Stimulated activated CD4-positive, alpha-beta T cell treated with anti-CD3 and anti-CD28 coated beads, Interleukin-2, amount 100 ng/mL, for 48 hours (primary cell): ENCODE measurements at regions not wholly inside any gene's neighbourhood (a gene's known extent, or its start where the extent isn't known, plus 50 kb on each side); places are given as distances from the start of the nearest gene placed in this dataset.

Experiments used
- DNase-seq, 2 donors: peaks; one replicate each; pipeline ENCODE4 v3.0.0-alpha.2; 2020

DNA sequence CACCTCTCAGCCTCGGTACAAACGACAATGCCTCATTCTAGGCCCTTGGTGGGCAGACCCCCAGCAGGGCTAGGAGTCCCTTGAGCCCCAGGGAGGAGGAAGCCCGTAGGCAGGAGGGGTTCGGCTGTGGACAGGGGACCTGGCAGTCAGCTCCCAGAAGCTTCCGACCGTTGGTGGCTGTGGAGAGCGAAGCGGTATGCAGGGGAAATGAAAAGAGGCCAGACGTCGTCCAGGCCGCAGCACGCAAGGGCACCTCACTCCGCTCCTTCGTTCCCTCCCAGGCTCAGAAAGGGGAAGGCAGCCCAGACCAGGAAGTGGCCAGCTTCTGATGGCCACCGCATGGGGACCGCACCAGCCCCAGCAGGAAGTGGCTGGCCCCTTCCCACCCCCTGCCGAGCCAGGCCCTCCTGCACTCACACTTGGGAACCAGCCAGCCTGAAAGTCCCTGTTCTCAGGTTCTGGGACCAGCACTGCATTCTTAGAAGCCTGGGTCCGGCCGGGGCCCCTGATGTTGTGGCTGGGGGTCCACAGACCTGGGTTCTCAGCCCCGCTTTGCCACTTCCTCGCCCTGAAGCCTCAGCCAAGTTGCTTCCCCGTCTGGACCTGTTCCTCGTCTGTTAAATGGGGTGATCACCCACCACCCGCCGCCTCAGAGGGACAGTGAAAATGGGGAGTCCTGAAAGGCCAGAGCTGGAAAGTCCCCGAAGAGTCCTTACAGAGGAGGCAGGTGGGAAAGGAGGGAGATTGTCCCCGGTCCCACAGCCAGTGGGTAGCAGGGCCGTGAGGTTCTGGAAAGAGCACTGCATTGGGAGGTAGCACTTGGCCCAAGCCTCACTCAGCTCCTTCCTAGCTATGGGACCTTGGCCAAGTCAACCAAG, 104.0 kb upstream of the RUNX3 start:
- DNase-seq: no peak

DNA sequence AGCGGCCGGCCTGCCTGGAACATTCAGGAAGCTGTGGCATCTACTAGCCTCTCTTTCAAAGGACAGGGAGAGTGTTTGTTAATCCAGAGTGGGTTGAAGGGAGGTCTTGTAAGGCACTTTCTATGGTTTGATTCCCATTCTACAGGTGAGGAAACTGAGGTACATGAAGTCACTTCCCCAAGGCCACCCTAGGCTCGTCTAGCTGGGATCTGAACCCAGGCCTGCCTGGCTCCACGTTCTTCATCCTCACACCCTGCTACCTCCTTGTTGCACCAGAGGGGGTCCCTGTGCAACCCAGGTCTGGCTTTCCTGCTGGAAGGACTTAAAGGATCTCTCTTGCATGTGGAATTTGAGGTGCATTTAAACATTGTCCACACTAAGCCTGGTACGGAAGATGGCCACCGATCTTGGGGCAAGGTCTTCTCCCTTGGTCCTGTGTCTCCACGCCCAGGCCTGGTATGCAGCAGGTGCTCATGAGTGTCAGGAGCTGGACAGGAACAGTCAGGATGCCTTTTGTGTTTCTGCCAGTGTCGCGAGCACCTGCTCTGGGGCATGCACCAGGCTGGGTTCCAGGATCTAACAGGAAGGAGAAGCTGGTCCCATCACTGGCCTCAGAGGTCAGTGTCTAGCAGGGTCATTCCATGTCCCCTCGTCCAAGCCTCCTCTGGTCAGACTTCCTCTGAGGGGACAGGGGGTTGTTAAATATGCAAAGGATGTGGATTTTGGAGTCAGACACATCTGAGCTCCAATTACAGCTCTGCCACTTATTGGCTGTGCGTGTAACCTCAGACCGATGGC, 103.2 kb upstream of the RUNX3 start:
- DNase-seq: no peak

DNA sequence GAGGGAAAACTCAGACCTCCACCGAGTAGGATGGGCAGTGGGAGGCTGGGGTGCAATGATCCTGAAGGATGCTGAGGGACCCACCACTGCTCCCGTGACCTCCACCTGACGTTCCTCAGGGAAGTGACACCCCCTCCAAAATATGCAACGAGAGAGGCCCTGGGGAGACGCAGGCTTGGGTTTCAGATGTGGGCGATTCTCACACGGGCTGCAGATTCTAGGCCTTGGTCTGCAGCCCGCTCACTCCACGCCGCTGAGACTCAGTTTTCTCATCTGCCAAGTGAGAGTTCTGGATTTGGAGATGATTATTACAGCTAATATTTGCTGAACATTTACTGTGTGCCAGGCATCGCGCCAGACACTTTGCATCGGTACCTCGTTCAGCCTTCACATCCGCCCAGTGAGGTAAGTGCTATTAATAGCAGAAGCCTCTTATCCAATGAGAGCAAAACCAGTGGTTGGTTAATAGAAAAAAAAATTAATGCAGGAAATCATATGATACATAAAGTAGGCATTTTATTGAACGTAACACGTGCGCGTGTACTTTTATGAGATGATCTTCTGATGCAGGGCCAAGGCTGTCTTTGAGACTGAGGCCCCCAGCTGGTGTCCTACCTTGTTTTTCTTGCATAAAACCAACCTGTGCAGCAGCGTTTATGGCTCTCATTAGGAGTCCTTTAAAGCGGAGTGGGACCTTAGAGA, 102.0 kb upstream of the RUNX3 start:
- no peak for DNase-seq

GRCh38 chr1:25031601-25031965, 101.5 kb upstream of the RUNX3 start:
- DNase-seq: peak in 1 of 2 donors; percentile 44

GRCh38 chr1:25030674-25031589, 100.9 kb upstream of the RUNX3 start:
- peak; percentile 57 to 70 for DNase-seq

DNA sequence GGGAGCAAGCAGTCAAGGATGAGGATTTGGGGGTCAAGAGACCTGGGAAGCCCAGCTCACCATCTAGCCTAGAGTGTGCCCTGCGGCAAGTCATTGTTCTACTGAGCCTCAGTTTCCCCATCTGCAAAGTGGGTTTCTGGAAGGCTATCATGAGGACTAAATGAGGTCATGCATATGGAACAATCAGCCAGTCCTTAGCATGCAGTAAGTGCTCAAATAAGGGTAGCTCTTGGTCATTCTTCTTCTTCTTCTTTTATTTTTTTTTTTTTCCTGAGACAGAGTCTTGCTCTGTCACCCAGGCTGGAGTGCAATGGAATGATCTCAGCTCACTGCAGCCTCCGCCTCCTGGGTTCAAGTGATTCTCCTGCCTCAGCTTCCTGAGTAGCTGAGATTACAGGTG, 99.9 kb upstream of the RUNX3 start:
- no peak for DNase-seq

- DNase-seq: peak in 1 of 2 donors; percentile 41
These were observed 99.0 kb upstream of the RUNX3 start for GRCh38 chr1:25028907-25029599.

- DNase-seq: no peak
These were observed 98.5 kb upstream of the RUNX3 start for GRCh38 chr1:25028587-25028906.

DNA sequence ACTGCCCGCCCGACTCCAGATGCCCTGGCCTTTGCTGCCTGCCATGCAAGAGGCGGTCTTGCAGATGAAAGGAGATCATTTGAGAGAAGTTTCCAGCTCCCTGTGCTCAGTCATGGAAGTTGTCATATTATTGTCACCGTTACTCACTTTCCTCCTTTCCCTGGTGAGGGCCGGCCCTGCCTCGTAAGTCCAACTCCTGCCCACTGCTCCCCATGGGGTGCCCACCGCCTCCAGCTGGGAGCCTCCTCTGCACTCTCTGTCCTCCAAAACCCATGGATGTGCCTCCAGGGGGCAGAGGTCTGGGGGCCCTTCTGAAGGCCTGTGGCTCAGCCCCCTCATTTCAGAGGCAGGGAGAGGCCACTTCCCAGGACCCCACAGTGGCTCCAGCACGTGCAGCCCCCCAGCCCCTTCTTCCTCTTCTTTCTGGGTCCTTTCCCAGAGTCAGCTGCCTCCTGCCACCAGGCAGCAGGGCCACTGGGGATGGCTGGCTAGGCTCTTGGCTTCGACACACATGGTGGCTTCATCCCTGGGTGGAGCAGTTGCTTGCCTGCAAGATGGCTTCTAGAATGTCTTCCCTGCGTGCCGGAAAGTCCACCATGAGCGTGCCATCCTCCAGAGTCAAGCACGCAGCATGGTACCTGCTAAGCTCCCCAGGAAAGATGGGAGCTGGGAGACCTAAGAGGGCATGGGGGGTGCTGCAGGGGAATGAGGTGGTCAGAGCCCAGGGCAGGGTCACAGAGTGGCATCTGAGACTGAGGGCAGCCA, 97.9 kb upstream of the RUNX3 start:
- DNase-seq: no peak

DNA sequence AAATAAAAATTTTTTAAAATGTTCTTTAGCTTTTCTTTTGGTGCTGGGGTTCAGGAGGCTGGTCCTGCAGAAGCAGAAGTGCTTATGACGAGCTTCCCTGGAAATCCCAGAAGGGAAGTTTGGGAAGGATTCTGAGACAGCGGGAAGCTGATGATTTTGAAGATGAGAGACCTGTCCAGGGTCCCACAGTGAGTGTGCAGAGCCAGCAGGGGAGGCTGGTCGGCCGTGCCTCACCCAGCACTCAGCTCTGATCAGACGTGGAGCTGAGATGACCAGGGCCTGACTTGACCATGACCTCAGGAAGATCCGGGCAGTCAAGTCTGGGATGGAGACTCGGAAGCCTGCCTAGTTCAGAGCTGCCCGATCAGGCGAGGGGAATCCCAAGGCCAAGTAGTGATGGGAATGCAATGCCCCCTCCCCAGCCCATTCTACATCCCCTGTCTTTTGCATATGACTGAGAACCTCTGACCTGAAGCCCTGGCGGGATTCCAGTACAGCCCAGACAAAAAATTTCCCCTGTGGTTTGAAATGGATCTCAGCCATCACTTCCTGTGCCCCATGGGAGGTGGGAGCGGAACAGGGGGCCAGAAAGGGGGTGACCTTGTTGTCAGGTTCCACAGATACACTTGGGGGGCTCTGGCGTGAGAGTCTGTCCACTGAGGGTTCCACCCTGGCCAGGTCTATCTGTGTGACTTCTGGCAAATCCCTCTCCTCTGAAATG, 96.8 kb upstream of the RUNX3 start:
- DNase-seq: no peak

GRCh38 chr1:25026304-25026703, 96.2 kb upstream of the RUNX3 start:
- DNase-seq: no peak

- no peak for DNase-seq
These were observed 94.7 kb upstream of the RUNX3 start for GRCh38 chr1:25024615-25025350.

DNA sequence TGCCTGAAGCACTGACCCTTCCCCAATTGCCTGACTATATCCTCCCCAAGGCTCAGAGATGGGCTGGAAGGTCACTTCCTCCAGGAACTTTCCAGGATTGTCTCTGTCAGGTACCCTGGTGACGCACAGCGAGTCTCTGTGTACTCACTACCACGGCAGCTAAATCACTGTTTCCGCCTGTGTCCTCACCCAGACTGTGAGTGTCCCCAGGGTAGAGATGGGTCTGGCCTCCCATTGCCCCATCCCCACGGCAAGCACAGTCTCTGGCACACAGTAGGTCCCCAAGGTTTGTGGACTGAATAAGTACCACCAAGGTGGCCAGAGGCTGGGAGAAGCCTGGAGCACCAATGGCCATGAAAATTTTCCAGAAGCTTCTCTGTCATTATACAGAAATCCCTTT, 93.8 kb upstream of the RUNX3 start:
- DNase-seq: no peak

DNA sequence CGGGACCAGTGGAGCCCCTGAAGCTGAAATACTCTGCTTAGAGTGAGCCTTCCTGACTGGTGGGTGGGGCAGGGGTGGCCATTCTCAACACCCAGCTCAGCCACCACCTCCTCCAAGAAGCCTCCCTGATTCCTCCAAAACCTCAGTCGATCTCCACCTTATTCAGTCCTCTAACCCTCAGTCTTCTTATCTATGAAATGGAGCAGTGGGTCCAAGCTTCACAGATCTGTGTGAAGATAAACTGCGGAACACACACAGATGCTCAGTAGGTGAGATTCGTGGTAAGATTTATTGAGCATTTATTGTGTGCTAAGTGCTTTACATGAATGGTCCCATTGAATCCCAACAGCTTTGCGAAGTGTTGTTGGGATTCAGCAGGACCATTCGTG, 93.1 kb upstream of the RUNX3 start:
- DNase-seq: no peak

DNA sequence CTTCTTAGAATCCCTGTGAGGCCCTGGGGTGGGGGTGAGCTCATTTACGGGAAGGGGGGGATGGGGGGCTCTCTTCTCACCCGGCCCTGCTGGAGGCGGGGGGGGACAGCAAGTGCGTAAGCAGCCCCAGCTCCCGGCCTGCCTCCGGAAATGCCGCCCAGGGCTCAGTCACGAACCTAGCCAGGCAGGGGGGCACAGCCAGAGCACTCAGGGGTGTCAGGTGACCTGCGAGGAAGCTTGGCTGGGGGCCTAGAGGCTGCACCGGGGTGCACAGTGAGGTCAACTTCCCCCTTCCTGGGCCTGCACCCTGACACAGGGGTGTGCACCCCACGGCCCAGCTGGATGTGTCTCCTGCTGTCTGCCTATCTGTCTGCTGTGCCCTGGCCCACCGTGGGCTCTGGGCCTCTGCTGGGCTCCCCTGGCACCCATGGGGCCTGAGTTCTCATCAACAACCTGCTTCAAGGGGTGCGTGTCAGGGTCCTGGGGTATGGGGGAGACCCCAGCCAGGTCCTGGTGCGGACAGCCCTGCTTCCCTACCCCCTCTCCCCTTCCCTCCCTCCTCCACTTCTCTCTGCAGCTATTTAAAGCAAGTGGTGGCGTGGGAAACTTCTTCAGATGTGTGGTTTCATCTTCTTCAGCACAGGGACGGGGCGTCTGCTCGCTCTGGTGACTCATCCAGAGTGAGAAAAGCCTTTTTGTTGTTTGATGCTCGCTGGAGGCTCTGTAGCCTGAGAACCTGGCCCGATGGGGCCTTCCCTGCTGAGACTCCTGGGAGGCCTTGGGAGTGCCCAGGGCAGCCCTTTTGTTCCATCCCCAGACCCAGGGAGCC, 92.5 kb upstream of the RUNX3 start:
- DNase-seq: peak; percentile 72 to 80

GRCh38 chr1:25021591-25022215, 91.6 kb upstream of the RUNX3 start:
- no peak for DNase-seq

- no peak for DNase-seq
These were observed 90.9 kb upstream of the RUNX3 start for GRCh38 chr1:25020851-25021590.
